ENCODE measurements at regions not wholly inside any gene's neighbourhood (a gene's known extent, or its start where the extent isn't known, plus 50 kb on each side); places are given as distances from the start of the nearest gene placed in this dataset.

- CTCF ChIA-PET = no interaction called here
- Mint-ChIP-seq H3K27me3 (no peaks in the 10 kb centered on the region), H3K4me1 (peaks cover 17% of the 10 kb centered on the region), H3K4me3 (no peak overlapping the region), H3K36me3 (peaks cover 42% of the 10 kb centered on the region), H3K27ac (no peak overlapping the region), H3K9me3 (ENCODE audit: low read depth) (peaks cover 20% of the 10 kb centered on the region)
- DNase-seq = no peak
- no peak for ATAC-seq
These were observed 50.5 kb upstream of the PRDM1 start for GRCh38 chr6:106035655-106036054.

GRCh38 chr6:106033806-106034205 is 52.3 kb upstream of the PRDM1 start:
- Mint-ChIP-seq H3K9me3 (ENCODE audit: low read depth) (peaks cover 20% of the 10 kb centered on the region), H3K27ac (no peak overlapping the region), H3K27me3 (no peaks in the 10 kb centered on the region), H3K4me3 (no peak overlapping the region), H3K4me1 (peaks cover 17% of the 10 kb centered on the region), H3K36me3 (peaks cover 48% of the 10 kb centered on the region)
- ATAC-seq (no peak), DNase-seq (no peak)
- CTCF ChIA-PET = interaction anchor here (0.8 to 1.0 kb wide), 2 partner anchors 17 to 239 kb away, joined by 3 read pairs; no protein-coding TSS in a partner anchor

GRCh38 chr6:106027758-106028157 is 58.4 kb upstream of the PRDM1 start:
- CTCF ChIA-PET = no interaction called here
- Mint-ChIP-seq H3K4me1 (peaks cover 14% of the 10 kb centered on the region), H3K27ac (no peak overlapping the region), H3K4me3 (no peak overlapping the region), H3K36me3 (peaks cover 23% of the 10 kb centered on the region), H3K9me3 (ENCODE audit: low read depth) (no peaks in the 10 kb centered on the region), H3K27me3 (peaks cover 3% of the 10 kb centered on the region)
- DNase-seq = no peak
- ATAC-seq = no peak

GRCh38 chr6:106026748-106027715 is 59.1 kb upstream of the PRDM1 start:
- Mint-ChIP-seq H3K4me1 (peaks cover 14% of the 10 kb centered on the region), H3K4me3 (no peak overlapping the region), H3K27me3 (peaks cover 3% of the 10 kb centered on the region)

GRCh38 chr6:106025655-106026054 is 60.5 kb upstream of the PRDM1 start:
- no peak for ATAC-seq
- H3K27ac Mint-ChIP-seq = no peak overlapping the region
- no peak for DNase-seq
- H3K36me3 Mint-ChIP-seq = peaks cover 19% of the 10 kb centered on the region
- peaks cover 3% of the 10 kb centered on the region for H3K27me3 Mint-ChIP-seq
- no peak overlapping the region for H3K4me3 Mint-ChIP-seq
- H3K9me3 Mint-ChIP-seq (ENCODE audit: low read depth) = no peaks in the 10 kb centered on the region
- peaks cover 14% of the 10 kb centered on the region for H3K4me1 Mint-ChIP-seq
- CTCF ChIA-PET = no interaction called here

More at GRCh38 chr6:106026748-106027715, 59.1 kb upstream of the PRDM1 start:
- DNase-seq (no peak), ATAC-seq (no peak)
- CTCF ChIA-PET = interaction anchor here (1.3 kb wide), 1 partner anchor 11 kb away, joined by 3 read pairs; no protein-coding TSS in a partner anchor
- Mint-ChIP-seq H3K27ac (peak overlapping the region; percentile 6), H3K9me3 (ENCODE audit: low read depth) (no peaks in the 10 kb centered on the region), H3K36me3 (peaks cover 22% of the 10 kb centered on the region)

GRCh38 chr6:106022801-106023200 is 63.3 kb upstream of the PRDM1 start:
- Mint-ChIP-seq H3K36me3 (peaks cover 13% of the 10 kb centered on the region), H3K27me3 (no peaks in the 10 kb centered on the region)
- no peak for ATAC-seq

GRCh38 chr6:106017454-106017853 is 68.7 kb upstream of the PRDM1 start:
- ATAC-seq (no peak), DNase-seq (no peak)
- H3K4me3 Mint-ChIP-seq = no peak overlapping the region
- peaks cover 13% of the 10 kb centered on the region for H3K36me3 Mint-ChIP-seq
- no peaks in the 10 kb centered on the region for H3K9me3 Mint-ChIP-seq (ENCODE audit: low read depth)
- peaks cover 9% of the 10 kb centered on the region for H3K27me3 Mint-ChIP-seq
- CTCF ChIA-PET = interaction anchor here (0.9 kb wide), 1 partner anchor 17 kb away, joined by 3 read pairs; no protein-coding TSS in a partner anchor
- no peaks in the 10 kb centered on the region for H3K4me1 Mint-ChIP-seq
- no peak overlapping the region for H3K27ac Mint-ChIP-seq

More at GRCh38 chr6:106022801-106023200, 63.3 kb upstream of the PRDM1 start:
- no peak for DNase-seq
- peaks cover 12% of the 10 kb centered on the region for H3K4me1 Mint-ChIP-seq
- no peak overlapping the region for H3K4me3 Mint-ChIP-seq
- no peak overlapping the region for H3K27ac Mint-ChIP-seq
- CTCF ChIA-PET = interaction anchor here (0.7 kb wide), 1 partner anchor 159 kb away, joined by 4 read pairs; no protein-coding TSS in a partner anchor
- no peaks in the 10 kb centered on the region for H3K9me3 Mint-ChIP-seq (ENCODE audit: low read depth)

GRCh38 chr6:106014955-106015354 is 71.2 kb upstream of the PRDM1 start:
- Mint-ChIP-seq H3K4me3 (no peak overlapping the region), H3K36me3 (peaks cover 17% of the 10 kb centered on the region), H3K9me3 (ENCODE audit: low read depth) (peaks cover 2% of the 10 kb centered on the region), H3K4me1 (peaks cover 2% of the 10 kb centered on the region), H3K27ac (no peak overlapping the region), H3K27me3 (peaks cover 9% of the 10 kb centered on the region)
- ATAC-seq = no peak
- CTCF ChIA-PET = interaction anchor here (0.8 kb wide), 1 partner anchor 21 kb away, joined by 3 read pairs; no protein-coding TSS in a partner anchor
- no peak for DNase-seq

GRCh38 chr6:106011476-106011875 is 74.7 kb upstream of the PRDM1 start:
- Mint-ChIP-seq H3K9me3 (ENCODE audit: low read depth) (peaks cover 2% of the 10 kb centered on the region), H3K4me3 (no peak overlapping the region), H3K36me3 (peaks cover 23% of the 10 kb centered on the region), H3K27me3 (peaks cover 11% of the 10 kb centered on the region), H3K27ac (no peak overlapping the region), H3K4me1 (peaks cover 2% of the 10 kb centered on the region)
- no peak for ATAC-seq
- no peak for DNase-seq
- CTCF ChIA-PET = no interaction called here

GRCh38 chr6:106005954-106006353 is 80.2 kb upstream of the PRDM1 start:
- no peak for DNase-seq
- Mint-ChIP-seq H3K4me3 (no peak overlapping the region), H3K36me3 (peaks cover 10% of the 10 kb centered on the region), H3K27me3 (peaks cover 14% of the 10 kb centered on the region), H3K4me1 (peaks cover 9% of the 10 kb centered on the region), H3K9me3 (ENCODE audit: low read depth) (no peaks in the 10 kb centered on the region), H3K27ac (no peak overlapping the region)
- CTCF ChIA-PET = interaction anchor here (1.4 kb wide), 1 partner anchor 80 kb away, joined by 3 read pairs; the partner anchor contains the start of gene PRDM1
- ATAC-seq = no peak

GRCh38 chr6:106005013-106005412 is 81.1 kb upstream of the PRDM1 start:
- CTCF ChIA-PET = no interaction called here
- no peak overlapping the region for H3K27ac Mint-ChIP-seq

GRCh38 chr6:106003268-106003987 is 82.7 kb upstream of the PRDM1 start:
- Mint-ChIP-seq H3K4me1 (peaks cover 10% of the 10 kb centered on the region), H3K9me3 (ENCODE audit: low read depth) (no peaks in the 10 kb centered on the region), H3K4me3 (no peak overlapping the region), H3K36me3 (peaks cover 14% of the 10 kb centered on the region), H3K27ac (no peak overlapping the region), H3K27me3 (peaks cover 17% of the 10 kb centered on the region)
- CTCF ChIA-PET = interaction anchor here (1.2 kb wide), 1 partner anchor 12 kb away, joined by 3 read pairs; no protein-coding TSS in a partner anchor
- no peak for DNase-seq
- no peak for ATAC-seq

More at GRCh38 chr6:106005013-106005412, 81.1 kb upstream of the PRDM1 start:
- H3K36me3 Mint-ChIP-seq = peaks cover 12% of the 10 kb centered on the region
- peaks cover 10% of the 10 kb centered on the region for H3K4me1 Mint-ChIP-seq
- H3K27me3 Mint-ChIP-seq = peaks cover 17% of the 10 kb centered on the region
- DNase-seq (no peak), ATAC-seq (no peak)
- H3K4me3 Mint-ChIP-seq = no peak overlapping the region
- no peaks in the 10 kb centered on the region for H3K9me3 Mint-ChIP-seq (ENCODE audit: low read depth)

GRCh38 chr6:106002005-106002404 is 84.1 kb upstream of the PRDM1 start:
- H3K9me3 Mint-ChIP-seq (ENCODE audit: low read depth) = no peaks in the 10 kb centered on the region
- H3K4me1 Mint-ChIP-seq = peaks cover 16% of the 10 kb centered on the region
- CTCF ChIA-PET = no interaction called here
- no peak for ATAC-seq
- peaks cover 9% of the 10 kb centered on the region for H3K36me3 Mint-ChIP-seq
- no peak overlapping the region for H3K4me3 Mint-ChIP-seq
- no peak for DNase-seq
- no peak overlapping the region for H3K27ac Mint-ChIP-seq
- H3K27me3 Mint-ChIP-seq = peaks cover 27% of the 10 kb centered on the region
